Breast epithelium (tissue), 4 donors: ENCODE measurements at regions not wholly inside any gene's neighbourhood (a gene's known extent, or its start where the extent isn't known, plus 50 kb on each side); places are given as distances from the start of the nearest gene placed in this dataset.

Experiments used
- DNase-seq, 2 donors: peaks; one replicate each; pipeline ENCODE4 v3.0.0-alpha.2; 2019; ENCODE audit warnings: low spot score in 2 of 2
- H3K27ac ChIP-seq, 2 donors: fragments of 200-600 bp; sonication (generic) in 1 of 2; one replicate each; pipeline ENCODE4 v1.5.1; 2016 to 2019; ENCODE audit warnings: mild to moderate bottlenecking in 1 of 2
- H3K27me3 ChIP-seq, 2 donors: fragments of 200-600 bp; sonication (generic) in 1 of 2; one replicate each; pipeline versions ENCODE4 v1.5.1 to v1.6.0; 2017 to 2019; ENCODE audit warnings: control low read depth in 1 of 2, mild to moderate bottlenecking in 1 of 2
- H3K36me3 ChIP-seq: fragments of 200-600 bp; one replicate; pipeline ENCODE4 v1.5.1; 2019
- H3K4me1 ChIP-seq, 2 donors: fragments of 200-600 bp; sonication (generic); one replicate each; pipeline ENCODE4 v1.5.1; 2016 to 2019; ENCODE audit warnings: control low read depth in 1 of 2
- H3K4me3 ChIP-seq, 3 donors: fragments of 200-600 bp; sonication (generic); 1 replicate in 2 of 3; 2 replicates in 1 of 3; pipeline ENCODE4 v1.5.1; 2016 to 2019; ENCODE audit warnings: mild to moderate bottlenecking in 3 of 3, moderate library complexity in 2 of 3
- H3K9me3 ChIP-seq, 2 donors: fragments of 200-600 bp; sonication (generic) in 1 of 2; one replicate each; pipeline ENCODE4 v1.5.1; 2016 to 2019; ENCODE audit warnings: control low read depth in 1 of 2
- POLR2A ChIP-seq: fragments of 450-650 bp; IDR thresholded peaks from one replicate; pipeline ENCODE4 v1.6.1; 2016; ENCODE audit warnings: antibody characterized with exemption, mild to moderate bottlenecking, moderate library complexity
- POLR2AphosphoS5 ChIP-seq, 3 donors: sonication (generic); formaldehyde crosslinking; IDR thresholded peaks; one replicate each; pipeline ENCODE4 v1.6.1; 2017; ENCODE audit warnings: antibody characterized with exemption in 3 of 3
- intact Hi-C: fragments of 100-400 bp; cut with DNase I; formaldehyde crosslinking; loops from one replicate; pipeline ENCODE4 v1.15.1; 2023; ENCODE audit warnings: low total_unique reads
- TF ChIP-seq, protein P1 (sequence below), 3 donors: fragments of 450-650 bp; IDR thresholded peaks; one replicate each; pipeline ENCODE4 v1.5.1; 2016 to 2017; ENCODE audit warnings: antibody characterized with exemption in 3 of 3, mild to moderate bottlenecking in 3 of 3, moderate library complexity in 3 of 3

DNA sequence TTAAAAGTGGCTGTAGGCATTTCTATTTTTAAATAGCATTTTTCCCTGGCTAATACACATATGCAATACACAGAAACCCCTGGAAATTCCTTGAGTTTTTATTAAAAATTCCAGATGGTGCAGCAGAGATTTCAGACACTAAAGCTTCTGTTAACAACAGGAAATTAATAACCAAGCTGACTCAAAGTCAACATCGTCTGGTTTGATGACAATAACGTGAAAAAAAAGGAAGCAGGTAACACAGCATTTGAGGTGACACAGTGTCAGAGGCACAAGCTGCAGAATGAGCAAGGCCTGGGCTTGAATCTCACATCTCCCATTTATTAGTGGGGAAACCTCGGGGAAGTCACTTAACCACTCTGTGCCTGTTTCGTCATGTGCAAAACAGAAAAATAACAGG is 64.6 kb upstream of the GJB5 start:
- Histone ChIP-seq H3K4me3 (no peak overlapping the region), H3K27ac (no peak overlapping the region), H3K36me3 (no peaks in the 10 kb centered on the region), H3K4me1 (no peaks in the 10 kb centered on the region), H3K9me3 (peaks cover 0 to 5% of the 10 kb centered on the region in 2 donors), H3K27me3 (peaks cover 0 to 6% of the 10 kb centered on the region in 2 donors)
- no peak for DNase-seq
- no peak for TF ChIP-seq POLR2A
- no peak for TF ChIP-seq POLR2AphosphoS5 (IDR thresholded peaks at IDR 0.05)
- TF ChIP-seq, protein P1, sequence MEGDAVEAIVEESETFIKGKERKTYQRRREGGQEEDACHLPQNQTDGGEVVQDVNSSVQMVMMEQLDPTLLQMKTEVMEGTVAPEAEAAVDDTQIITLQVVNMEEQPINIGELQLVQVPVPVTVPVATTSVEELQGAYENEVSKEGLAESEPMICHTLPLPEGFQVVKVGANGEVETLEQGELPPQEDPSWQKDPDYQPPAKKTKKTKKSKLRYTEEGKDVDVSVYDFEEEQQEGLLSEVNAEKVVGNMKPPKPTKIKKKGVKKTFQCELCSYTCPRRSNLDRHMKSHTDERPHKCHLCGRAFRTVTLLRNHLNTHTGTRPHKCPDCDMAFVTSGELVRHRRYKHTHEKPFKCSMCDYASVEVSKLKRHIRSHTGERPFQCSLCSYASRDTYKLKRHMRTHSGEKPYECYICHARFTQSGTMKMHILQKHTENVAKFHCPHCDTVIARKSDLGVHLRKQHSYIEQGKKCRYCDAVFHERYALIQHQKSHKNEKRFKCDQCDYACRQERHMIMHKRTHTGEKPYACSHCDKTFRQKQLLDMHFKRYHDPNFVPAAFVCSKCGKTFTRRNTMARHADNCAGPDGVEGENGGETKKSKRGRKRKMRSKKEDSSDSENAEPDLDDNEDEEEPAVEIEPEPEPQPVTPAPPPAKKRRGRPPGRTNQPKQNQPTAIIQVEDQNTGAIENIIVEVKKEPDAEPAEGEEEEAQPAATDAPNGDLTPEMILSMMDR (IDR thresholded peaks at IDR 0.05): no peak
- intact Hi-C loops: no loop called here

GRCh38 chr1:34693081-34693480 is 61.8 kb upstream of the GJB5 start:
- Histone ChIP-seq H3K4me1 (no peaks in the 10 kb centered on the region), H3K4me3 (no peak overlapping the region), H3K27me3 (no peaks in the 10 kb centered on the region), H3K27ac (no peak overlapping the region), H3K9me3 (peaks cover 0 to 5% of the 10 kb centered on the region in 2 donors), H3K36me3 (no peaks in the 10 kb centered on the region)
- TF ChIP-seq POLR2A (no peak), POLR2AphosphoS5 (IDR thresholded peaks at IDR 0.05) (no peak)
- TF ChIP-seq, protein P1 (IDR thresholded peaks at IDR 0.05): no peak
- no peak for DNase-seq
- intact Hi-C loops: no loop called here

DNA sequence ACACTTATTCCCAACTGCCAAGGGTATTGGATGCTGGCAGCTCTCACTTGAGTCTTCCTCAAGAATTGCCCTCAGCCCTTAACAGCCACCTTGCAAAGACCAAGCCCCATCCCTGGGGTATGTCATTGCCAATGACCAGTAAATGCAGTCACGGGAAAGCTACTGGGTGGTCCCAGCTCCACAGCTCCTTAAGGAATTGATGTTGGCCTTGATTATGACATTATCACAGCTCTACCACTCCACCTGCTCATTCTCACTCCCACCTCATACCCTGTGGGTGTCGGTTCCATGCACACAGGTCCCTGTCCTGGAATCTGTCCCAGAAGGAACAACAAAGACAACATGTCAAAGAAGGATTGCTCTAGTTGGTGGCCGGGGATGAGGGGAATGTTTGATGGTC is 60.5 kb upstream of the GJB5 start:
- no peak for TF ChIP-seq POLR2A
- TF ChIP-seq, protein P1 (IDR thresholded peaks at IDR 0.05): no peak
- no peak for TF ChIP-seq POLR2AphosphoS5 (IDR thresholded peaks at IDR 0.05)
- no peaks in the 10 kb centered on the region for H3K27me3 ChIP-seq
- H3K36me3 ChIP-seq: no peaks in the 10 kb centered on the region
- H3K27ac ChIP-seq: no peak overlapping the region
- no peaks in the 10 kb centered on the region for H3K4me1 ChIP-seq
- intact Hi-C loops: no loop called here
- H3K9me3 ChIP-seq: peaks cover 0 to 5% of the 10 kb centered on the region in 2 donors
- no peak overlapping the region for H3K4me3 ChIP-seq
- DNase-seq: no peak

- intact Hi-C loops: no loop called here
- TF ChIP-seq POLR2AphosphoS5 (IDR thresholded peaks at IDR 0.05): no peak
- TF ChIP-seq, protein P1 (IDR thresholded peaks at IDR 0.05): no peak
- no peak for TF ChIP-seq POLR2A
- Histone ChIP-seq H3K27me3 (no peaks in the 10 kb centered on the region), H3K4me1 (no peaks in the 10 kb centered on the region), H3K27ac (no peak overlapping the region), H3K9me3 (peaks cover 0 to 5% of the 10 kb centered on the region in 2 donors), H3K36me3 (no peaks in the 10 kb centered on the region), H3K4me3 (no peak overlapping the region)
- DNase-seq: no peak
Observed at GRCh38 chr1:34695580-34695979, 59.3 kb upstream of the GJB5 start.

- Histone ChIP-seq H3K36me3 (no peaks in the 10 kb centered on the region), H3K9me3 (peaks cover 0 to 5% of the 10 kb centered on the region in 2 donors), H3K4me3 (no peak overlapping the region), H3K27me3 (no peaks in the 10 kb centered on the region), H3K4me1 (no peaks in the 10 kb centered on the region), H3K27ac (no peak overlapping the region)
- no peak for DNase-seq
- intact Hi-C loops: no loop called here
- TF ChIP-seq POLR2AphosphoS5 (IDR thresholded peaks at IDR 0.05): no peak
- TF ChIP-seq, protein P1 (IDR thresholded peaks at IDR 0.05): peak in 1 of 3 donors; percentile 24
Observed at GRCh38 chr1:34696230-34696629, 58.6 kb upstream of the GJB5 start.
